Astrocyte (in vitro differentiated cells and primary cell): ENCODE measurements at regions not wholly inside any gene's neighbourhood (a gene's known extent, or its start where the extent isn't known, plus 50 kb on each side); places are given as distances from the start of the nearest gene placed in this dataset.

Experiments used
- EZH2 ChIP-seq: IDR thresholded peaks from 2 replicates; pipeline ENCODE4 v1.6.1; 2012; ENCODE audit warnings: mild to moderate bottlenecking, low read length, inconsistent platforms; ENCODE audit not compliant: insufficient read depth
- TF ChIP-seq, protein P1 (sequence below): IDR thresholded peaks from 2 replicates; pipeline ENCODE4 v1.5.1; 2011; ENCODE audit warnings: low read depth, mild to moderate bottlenecking, inconsistent platforms, low read length, moderate library complexity; ENCODE audit not compliant: insufficient read depth

DNA sequence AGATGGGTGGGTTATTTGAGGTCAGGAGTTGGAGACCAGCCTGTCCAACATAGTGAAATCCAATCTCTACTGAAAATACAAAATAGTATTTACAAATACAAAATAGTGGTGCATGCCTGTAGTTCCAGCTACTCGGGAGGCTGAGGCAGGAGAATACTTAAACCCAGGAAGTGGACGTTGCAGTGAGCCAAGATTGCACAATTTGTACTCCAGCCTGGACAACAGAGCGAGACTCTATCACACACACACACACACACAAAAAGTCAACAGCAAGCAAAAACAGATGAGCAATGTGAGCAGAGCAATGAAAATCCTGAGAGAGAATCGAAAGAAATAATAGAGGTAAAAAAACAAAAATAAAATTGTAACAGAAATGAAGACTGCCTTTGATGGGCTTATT is 168.8 kb downstream of the PCDH18 start:
- TF ChIP-seq, protein P1, sequence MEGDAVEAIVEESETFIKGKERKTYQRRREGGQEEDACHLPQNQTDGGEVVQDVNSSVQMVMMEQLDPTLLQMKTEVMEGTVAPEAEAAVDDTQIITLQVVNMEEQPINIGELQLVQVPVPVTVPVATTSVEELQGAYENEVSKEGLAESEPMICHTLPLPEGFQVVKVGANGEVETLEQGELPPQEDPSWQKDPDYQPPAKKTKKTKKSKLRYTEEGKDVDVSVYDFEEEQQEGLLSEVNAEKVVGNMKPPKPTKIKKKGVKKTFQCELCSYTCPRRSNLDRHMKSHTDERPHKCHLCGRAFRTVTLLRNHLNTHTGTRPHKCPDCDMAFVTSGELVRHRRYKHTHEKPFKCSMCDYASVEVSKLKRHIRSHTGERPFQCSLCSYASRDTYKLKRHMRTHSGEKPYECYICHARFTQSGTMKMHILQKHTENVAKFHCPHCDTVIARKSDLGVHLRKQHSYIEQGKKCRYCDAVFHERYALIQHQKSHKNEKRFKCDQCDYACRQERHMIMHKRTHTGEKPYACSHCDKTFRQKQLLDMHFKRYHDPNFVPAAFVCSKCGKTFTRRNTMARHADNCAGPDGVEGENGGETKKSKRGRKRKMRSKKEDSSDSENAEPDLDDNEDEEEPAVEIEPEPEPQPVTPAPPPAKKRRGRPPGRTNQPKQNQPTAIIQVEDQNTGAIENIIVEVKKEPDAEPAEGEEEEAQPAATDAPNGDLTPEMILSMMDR: no peak
- TF ChIP-seq EZH2: no peak
